H9 (cell line): ENCODE measurements at regions not wholly inside any gene's neighbourhood (a gene's known extent, or its start where the extent isn't known, plus 50 kb on each side); places are given as distances from the start of the nearest gene placed in this dataset.

Source experiments
- DNase-seq: peaks from one replicate; pipeline ENCODE4 v3.0.0-alpha.2; 2017
- H2AFZ ChIP-seq: one replicate; pipeline ENCODE4 v1.6.1; 2013; ENCODE audit warnings: mild to moderate bottlenecking, low read length, control low read depth, moderate library complexity
- H2AK5ac ChIP-seq: 2 replicates; pipeline ENCODE4 v1.6.1; 2013; ENCODE audit warnings: low read length, control low read depth, mixed read lengths; ENCODE audit not compliant: insufficient read length
- H2BK120ac ChIP-seq: one replicate; pipeline ENCODE4 v1.6.1; 2013; ENCODE audit warnings: low read depth, mild to moderate bottlenecking, low read length, control low read depth, inconsistent platforms; ENCODE audit not compliant: poor library complexity, severe bottlenecking
- H2BK12ac ChIP-seq: 2 replicates; pipeline ENCODE4 v1.6.1; 2013; ENCODE audit warnings: low read length, control low read depth, mixed read lengths, low read depth; ENCODE audit not compliant: insufficient read length
- H2BK15ac ChIP-seq: 2 replicates; pipeline ENCODE4 v1.6.1; 2013; ENCODE audit warnings: low read depth, low read length, control low read depth
- H2BK20ac ChIP-seq: one replicate; pipeline ENCODE4 v1.6.1; 2013; ENCODE audit warnings: low read depth, mild to moderate bottlenecking, low read length, control low read depth, inconsistent platforms; ENCODE audit not compliant: poor library complexity, severe bottlenecking
- H2BK5ac ChIP-seq: 2 replicates; pipeline ENCODE4 v1.6.1; 2013; ENCODE audit warnings: low read length, control low read depth, mixed read lengths; ENCODE audit not compliant: insufficient read length
- H3K14ac ChIP-seq: 2 replicates; pipeline ENCODE4 v1.6.1; 2013; ENCODE audit warnings: low read length, control low read depth; ENCODE audit not compliant: insufficient read depth
- H3K18ac ChIP-seq: 2 replicates; pipeline ENCODE4 v1.6.1; 2013; ENCODE audit warnings: low read depth, mild to moderate bottlenecking, mixed read lengths, low read length, control low read depth; ENCODE audit not compliant: insufficient read length
- H3K23ac ChIP-seq: 2 replicates; pipeline ENCODE4 v1.6.1; 2013; ENCODE audit warnings: low read length, control low read depth, mixed read lengths, low read depth; ENCODE audit not compliant: insufficient read length
- H3K23me2 ChIP-seq: 2 replicates; pipeline ENCODE4 v1.6.1; 2013; ENCODE audit warnings: low read depth, mild to moderate bottlenecking, mixed read lengths, low read length, control low read depth; ENCODE audit not compliant: insufficient read length, poor library complexity, severe bottlenecking
- H3K27ac ChIP-seq: 2 replicates; pipeline ENCODE4 v1.5.1; 2013; ENCODE audit warnings: low read length, control low read depth, mixed read lengths, low read depth; ENCODE audit not compliant: insufficient read length
- H3K27me3 ChIP-seq: 2 replicates; pipeline ENCODE4 v1.6.1; 2013; ENCODE audit warnings: low read length, control low read depth, inconsistent platforms; ENCODE audit not compliant: insufficient read depth
- H3K4ac ChIP-seq: 2 replicates; pipeline ENCODE4 v1.6.1; 2013; ENCODE audit warnings: low read depth, mild to moderate bottlenecking, control low read depth, inconsistent platforms, low read length, moderate library complexity
- H3K4me1 ChIP-seq: 2 replicates; pipeline ENCODE4 v1.6.1; 2013; ENCODE audit warnings: low read length, control low read depth, inconsistent platforms; ENCODE audit not compliant: insufficient read depth
- H3K4me2 ChIP-seq: 2 replicates; pipeline ENCODE4 v1.6.1; 2013; ENCODE audit warnings: low read length, control low read depth, mixed read lengths; ENCODE audit not compliant: insufficient read length, insufficient read depth
- H3K56ac ChIP-seq: 2 replicates; pipeline ENCODE4 v1.6.1; 2013; ENCODE audit warnings: low read depth, mild to moderate bottlenecking, mixed read lengths, low read length, control low read depth; ENCODE audit not compliant: insufficient read length
- H3K79me1 ChIP-seq: 2 replicates; pipeline ENCODE4 v1.6.1; 2013; ENCODE audit warnings: low read depth, mild to moderate bottlenecking, moderate library complexity, low read length, control low read depth, inconsistent platforms; ENCODE audit not compliant: insufficient read depth, poor library complexity, severe bottlenecking
- H3K79me2 ChIP-seq: 2 replicates; pipeline ENCODE4 v1.6.1; 2013; ENCODE audit warnings: low read length, control low read depth, inconsistent platforms; ENCODE audit not compliant: insufficient read depth
- H3K9ac ChIP-seq: 2 replicates; pipeline ENCODE4 v1.6.1; 2013; ENCODE audit warnings: low read length, control low read depth, mixed read lengths; ENCODE audit not compliant: insufficient read length; ENCODE audit errors: extremely low read depth
- H3K9me3 ChIP-seq: one replicate; pipeline ENCODE4 v1.6.1; 2013; ENCODE audit warnings: low read depth, low read length, inconsistent platforms; ENCODE audit not compliant: control insufficient read depth
- H3T11ph ChIP-seq: one replicate; pipeline ENCODE4 v1.6.1; 2013; ENCODE audit warnings: mild to moderate bottlenecking, low read length, control low read depth, inconsistent platforms
- H4K20me1 ChIP-seq: one replicate; pipeline ENCODE4 v1.6.1; 2013; ENCODE audit not compliant: control insufficient read depth, insufficient read length, insufficient read depth
- H4K5ac ChIP-seq: 2 replicates; pipeline ENCODE4 v1.6.1; 2013; ENCODE audit warnings: low read depth, mild to moderate bottlenecking, mixed read lengths, low read length, control low read depth; ENCODE audit not compliant: insufficient read length
- H4K8ac ChIP-seq: replicated peaks from 2 replicates; pipeline ENCODE4 v1.6.1; 2013; ENCODE audit warnings: low read length, control low read depth, mixed read lengths, low read depth; ENCODE audit not compliant: insufficient read length
- H4K91ac ChIP-seq: 2 replicates; pipeline ENCODE4 v1.6.1; 2013; ENCODE audit warnings: low read depth, mild to moderate bottlenecking, moderate library complexity, mixed read lengths, low read length, control low read depth; ENCODE audit not compliant: insufficient read length
- H3K27ac Mint-ChIP-seq, 3 experiments: 2 replicates in 2 of 3; 3 replicates in 1 of 3; pipeline ENCODE4 v1.8.0; 2020 to 2021; ENCODE audit warnings: mixed read lengths in 3 of 3, mild to moderate bottlenecking in 1 of 3, moderate library complexity in 1 of 3
- H3K27me3 Mint-ChIP-seq: 2 replicates; pipeline ENCODE4 v1.8.0; 2021; ENCODE audit warnings: low read depth, mild to moderate bottlenecking, moderate library complexity, mixed read lengths
- H3K36me3 Mint-ChIP-seq, 3 experiments: 2 replicates in 2 of 3; 3 replicates in 1 of 3; pipeline ENCODE4 v1.8.0; 2020 to 2021; ENCODE audit warnings: low read depth in 3 of 3, mixed read lengths in 3 of 3; ENCODE audit not compliant: insufficient read depth in 1 of 3
- H3K4me1 Mint-ChIP-seq, 2 experiments: 2 replicates each; pipeline ENCODE4 v1.8.0; 2020; ENCODE audit warnings: mixed read lengths in 2 of 2
- H3K4me3 Mint-ChIP-seq, 2 experiments: 2 replicates in 1 of 2; 3 replicates in 1 of 2; pipeline ENCODE4 v1.8.0; 2020 to 2021; ENCODE audit warnings: mild to moderate bottlenecking in 2 of 2, mixed read lengths in 2 of 2, moderate library complexity in 1 of 2
- H3K9me3 Mint-ChIP-seq, 2 experiments: 2 replicates in 1 of 2; 3 replicates in 1 of 2; pipeline ENCODE4 v1.8.0; 2020; ENCODE audit warnings: mild to moderate bottlenecking in 2 of 2, mixed read lengths in 2 of 2, moderate library complexity in 1 of 2
- WGBS: extraction: QIAGEN DNeasy Blood & Tissue Kit; methylation state at CpG from one replicate; pipeline ENCODE4 v1.1.7; 2013; ENCODE audit warnings: missing lambda C conversion rate, low lambda C conversion rate, mixed read lengths; ENCODE audit not compliant: insufficient read length; ENCODE audit errors: extremely low coverage; 5-methylcytosine and 5-hydroxymethylcytosine counted together
- TF ChIP-seq, protein P1 (sequence below): fragments of 200-600 bp; sonication (generic); conservative IDR thresholded peaks from 3 replicates; pipeline ENCODE4 v1.8.0; 2021; ENCODE audit warnings: antibody characterized with exemption, mild to moderate bottlenecking

GRCh38 chr3:148457886-148458285 is 239.8 kb upstream of the AGTR1 start:
- H3K4me1 Mint-ChIP-seq, result no peaks in the 10 kb centered on the region
- H2AFZ ChIP-seq, result no peak overlapping the region
- no peak overlapping the region for H2BK12ac ChIP-seq
- H3K27me3 ChIP-seq, result no peaks in the 10 kb centered on the region
- no peak overlapping the region for H2BK20ac ChIP-seq
- H3K4me1 ChIP-seq, result no peaks in the 10 kb centered on the region
- peaks cover 6% of the 10 kb centered on the region for H3K9me3 ChIP-seq
- no peak overlapping the region for H3K56ac ChIP-seq
- no peaks in the 10 kb centered on the region for H3K79me2 ChIP-seq
- no peak overlapping the region for H3T11ph ChIP-seq
- no peaks in the 10 kb centered on the region for H3K79me1 ChIP-seq
- H3K27ac ChIP-seq, result no peak overlapping the region
- no peak overlapping the region for H2BK5ac ChIP-seq
- H3K9me3 Mint-ChIP-seq, result peaks cover 6 to 9% of the 10 kb centered on the region in 2 experiments; a peak in 4 of 5 replicates
- WGBS, result no CpG with 5 or more reads among the region's 1 CpG
- no peak overlapping the region for H3K27ac Mint-ChIP-seq
- no peak overlapping the region for H3K9ac ChIP-seq
- peaks cover 0 to 4% (median 3%) of the 10 kb centered on the region in 3 experiments; a peak in 4 of 7 replicates for H3K36me3 Mint-ChIP-seq
- TF ChIP-seq, protein P1, sequence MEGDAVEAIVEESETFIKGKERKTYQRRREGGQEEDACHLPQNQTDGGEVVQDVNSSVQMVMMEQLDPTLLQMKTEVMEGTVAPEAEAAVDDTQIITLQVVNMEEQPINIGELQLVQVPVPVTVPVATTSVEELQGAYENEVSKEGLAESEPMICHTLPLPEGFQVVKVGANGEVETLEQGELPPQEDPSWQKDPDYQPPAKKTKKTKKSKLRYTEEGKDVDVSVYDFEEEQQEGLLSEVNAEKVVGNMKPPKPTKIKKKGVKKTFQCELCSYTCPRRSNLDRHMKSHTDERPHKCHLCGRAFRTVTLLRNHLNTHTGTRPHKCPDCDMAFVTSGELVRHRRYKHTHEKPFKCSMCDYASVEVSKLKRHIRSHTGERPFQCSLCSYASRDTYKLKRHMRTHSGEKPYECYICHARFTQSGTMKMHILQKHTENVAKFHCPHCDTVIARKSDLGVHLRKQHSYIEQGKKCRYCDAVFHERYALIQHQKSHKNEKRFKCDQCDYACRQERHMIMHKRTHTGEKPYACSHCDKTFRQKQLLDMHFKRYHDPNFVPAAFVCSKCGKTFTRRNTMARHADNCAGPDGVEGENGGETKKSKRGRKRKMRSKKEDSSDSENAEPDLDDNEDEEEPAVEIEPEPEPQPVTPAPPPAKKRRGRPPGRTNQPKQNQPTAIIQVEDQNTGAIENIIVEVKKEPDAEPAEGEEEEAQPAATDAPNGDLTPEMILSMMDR, result no peak
- no peak for DNase-seq
- no peak overlapping the region for H2BK15ac ChIP-seq
- H3K4ac ChIP-seq, result no peak overlapping the region
- no peaks in the 10 kb centered on the region for H4K20me1 ChIP-seq
- H4K8ac ChIP-seq, result no peak overlapping the region
- H4K91ac ChIP-seq, result no peak overlapping the region
- H2BK120ac ChIP-seq, result no peak overlapping the region
- no peaks in the 10 kb centered on the region for H3K23me2 ChIP-seq
- H3K14ac ChIP-seq, result no peak overlapping the region
- no peak overlapping the region for H2AK5ac ChIP-seq
- no peak overlapping the region for H3K23ac ChIP-seq
- no peak overlapping the region for H3K4me2 ChIP-seq
- H3K27me3 Mint-ChIP-seq, result no peaks in the 10 kb centered on the region
- no peak overlapping the region for H3K18ac ChIP-seq
- no peak overlapping the region for H3K4me3 Mint-ChIP-seq
- no peak overlapping the region for H4K5ac ChIP-seq
